Central memory CD8-positive, alpha-beta T cell (primary cell): ENCODE measurements at regions not wholly inside any gene's neighbourhood (a gene's known extent, or its start where the extent isn't known, plus 50 kb on each side); places are given as distances from the start of the nearest gene placed in this dataset.

Source experiments
- ATAC-seq: fragments of 150-1000 bp; cut with Tn5 transposase; replicated peaks from 2 replicates; pipeline ENCODE4 v1.10.0; 2022; ENCODE audit warnings: mild to moderate bottlenecking, moderate FRiP score, moderate number of reproducible peaks; ENCODE audit not compliant: poor library complexity, severe bottlenecking; ENCODE audit errors: extremely low read depth
- DNase-seq, 2 donors: peaks; one replicate each; pipeline ENCODE4 v3.0.0; 2021; ENCODE audit warnings: low spot score in 2 of 2
- H3K27ac Mint-ChIP-seq: one replicate; pipeline ENCODE4 v1.8.0; 2022; ENCODE audit warnings: low read depth, mild to moderate bottlenecking, moderate library complexity, mixed read lengths
- H3K27me3 Mint-ChIP-seq: one replicate; pipeline ENCODE4 v1.8.0; 2022; ENCODE audit warnings: mixed read lengths
- H3K36me3 Mint-ChIP-seq: one replicate; pipeline ENCODE4 v1.8.0; 2022; ENCODE audit warnings: mild to moderate bottlenecking, moderate library complexity, mixed read lengths; ENCODE audit not compliant: insufficient read depth
- H3K4me1 Mint-ChIP-seq: one replicate; pipeline ENCODE4 v1.8.0; 2022; ENCODE audit warnings: mixed read lengths
- H3K4me3 Mint-ChIP-seq: one replicate; pipeline ENCODE4 v1.8.0; 2022; ENCODE audit warnings: mild to moderate bottlenecking, moderate library complexity, mixed read lengths
- H3K9me3 Mint-ChIP-seq: one replicate; pipeline ENCODE4 v1.8.0; 2022; ENCODE audit warnings: mixed read lengths

DNA sequence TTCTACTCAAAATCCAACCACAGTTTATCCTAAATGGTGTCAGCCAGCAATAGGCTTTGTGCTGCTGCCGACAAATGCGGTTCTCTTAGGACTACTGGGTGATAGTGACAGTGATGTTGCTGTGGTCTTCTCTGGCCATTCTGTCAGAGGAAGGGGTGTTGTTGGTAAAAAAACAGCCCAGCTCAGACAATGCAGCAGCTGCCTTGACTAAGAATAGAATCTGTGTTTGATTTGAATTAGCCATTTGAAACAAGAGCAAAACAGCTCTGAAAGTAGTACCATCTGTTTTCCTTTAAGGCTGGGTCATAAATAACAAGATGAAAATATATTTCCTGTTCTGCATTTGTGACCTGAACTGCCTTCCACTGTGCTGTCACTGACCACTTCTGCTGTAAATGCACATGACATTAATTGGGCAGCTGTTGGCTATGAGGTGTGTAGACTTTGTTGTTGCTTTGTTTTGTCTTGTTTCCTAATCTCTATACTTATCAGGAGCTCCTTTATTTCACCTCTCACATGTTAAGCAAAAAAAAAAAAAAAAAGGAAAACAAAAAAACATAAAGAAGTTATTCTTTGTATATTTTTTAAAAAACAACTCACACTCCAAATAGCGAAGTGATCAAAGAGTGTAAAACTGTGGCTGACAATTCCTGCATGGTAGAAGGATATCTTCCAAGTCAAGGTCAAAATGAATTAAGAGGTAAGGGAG lies 497.8 kb upstream of the ARID1B start:
- H3K4me3 Mint-ChIP-seq: no peak overlapping the region
- DNase-seq (no peak), ATAC-seq (no peak)
- H3K27me3 Mint-ChIP-seq: peaks cover 13% of the 10 kb centered on the region
- H3K27ac Mint-ChIP-seq: no peak overlapping the region
- peaks cover 5% of the 10 kb centered on the region for H3K9me3 Mint-ChIP-seq
- H3K36me3 Mint-ChIP-seq: peaks cover 2% of the 10 kb centered on the region
- H3K4me1 Mint-ChIP-seq: no peaks in the 10 kb centered on the region

DNA sequence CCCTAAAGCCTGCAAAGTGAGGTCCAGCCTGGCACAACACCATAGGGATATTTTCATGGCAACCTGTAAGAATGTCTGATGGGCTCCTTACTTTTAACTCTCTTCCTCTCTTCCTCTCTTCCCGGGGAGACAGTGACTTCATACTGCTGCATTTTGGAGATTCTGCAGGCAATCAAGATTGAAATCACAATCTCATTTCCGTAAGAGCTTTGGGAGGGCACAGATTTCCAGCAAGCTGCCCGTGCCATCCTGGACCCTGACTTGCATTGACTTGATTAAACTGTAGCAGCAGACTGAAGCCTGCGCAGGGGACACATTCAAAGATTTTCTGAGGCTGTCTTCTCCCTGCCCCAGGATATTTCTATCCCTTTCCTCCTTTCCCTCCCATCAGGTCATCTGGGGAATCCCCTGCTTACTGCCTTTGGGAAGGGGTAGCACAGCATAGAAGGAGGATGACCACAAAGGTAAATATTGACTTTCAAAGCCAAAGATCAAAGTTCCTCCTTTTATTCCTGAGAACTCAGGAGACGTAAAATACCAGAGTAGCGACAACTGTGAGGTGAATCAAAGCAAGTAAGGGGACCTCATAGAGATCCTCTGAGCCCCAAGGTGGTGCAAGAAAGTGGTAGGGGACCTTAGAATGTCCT lies 504.0 kb upstream of the ARID1B start:
- H3K27ac Mint-ChIP-seq: no peak overlapping the region

DNA sequence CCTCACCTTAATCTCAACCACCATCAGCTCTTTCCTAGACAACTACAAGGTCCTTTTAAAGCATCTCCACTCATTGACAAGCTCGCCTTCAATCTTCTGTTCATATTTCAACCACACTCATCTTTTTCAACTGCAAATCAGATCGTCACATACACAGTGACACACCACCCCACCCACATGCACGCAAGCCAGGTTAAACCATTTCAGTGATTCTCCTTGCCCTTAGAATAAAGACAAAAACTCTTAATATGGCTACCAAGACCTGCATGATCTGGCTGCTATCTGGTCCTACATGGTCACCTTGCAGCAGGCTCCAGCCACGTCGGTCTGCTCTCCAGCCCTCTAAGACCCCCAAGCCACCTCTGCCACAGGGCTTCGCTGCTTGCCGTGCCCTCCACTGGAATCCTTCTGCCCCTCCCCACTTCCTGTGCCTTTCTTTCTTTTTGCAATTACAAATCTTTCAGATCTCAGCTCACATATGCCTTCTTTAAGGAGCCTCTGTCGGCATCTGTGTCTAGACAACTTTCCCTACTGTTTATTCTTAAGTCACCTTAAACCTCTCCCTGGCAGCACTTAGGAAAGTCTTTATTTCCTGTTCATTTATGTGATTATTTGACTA lies 507.3 kb upstream of the ARID1B start:
- Mint-ChIP-seq H3K9me3 (peaks cover 6% of the 10 kb centered on the region), H3K27ac (no peak overlapping the region), H3K27me3 (peaks cover 13% of the 10 kb centered on the region), H3K36me3 (peaks cover 3% of the 10 kb centered on the region), H3K4me1 (peaks cover 9% of the 10 kb centered on the region), H3K4me3 (peak overlapping the region; percentile 26)
- ATAC-seq (no peak), DNase-seq (no peak)

More for the DNA sequence above, 504.0 kb upstream of the ARID1B start:
- no peak overlapping the region for H3K4me3 Mint-ChIP-seq
- DNase-seq: no peak
- ATAC-seq: no peak
- peaks cover 3% of the 10 kb centered on the region for H3K36me3 Mint-ChIP-seq
- peaks cover 11% of the 10 kb centered on the region for H3K9me3 Mint-ChIP-seq
- peaks cover 22% of the 10 kb centered on the region for H3K27me3 Mint-ChIP-seq
- peaks cover 9% of the 10 kb centered on the region for H3K4me1 Mint-ChIP-seq

DNA sequence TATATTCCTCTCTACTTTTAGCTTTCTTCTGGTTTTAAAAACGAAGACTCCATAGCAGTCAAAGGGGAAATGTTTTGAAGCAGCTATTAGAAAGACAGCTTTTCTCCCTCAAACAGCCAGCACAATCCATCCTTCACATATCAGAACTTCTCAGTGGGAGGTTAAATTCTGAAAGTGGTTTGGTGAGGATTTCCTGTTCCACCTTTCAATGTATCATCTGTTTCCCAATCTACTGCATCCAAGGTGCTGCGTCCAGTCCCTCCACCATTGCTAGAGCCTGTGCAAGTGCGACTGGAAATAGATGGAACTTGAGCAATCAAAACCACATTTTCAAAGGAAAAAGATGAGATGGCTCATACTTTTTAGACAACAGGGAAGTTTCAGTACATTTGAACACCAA lies 508.3 kb upstream of the ARID1B start:
- Mint-ChIP-seq H3K4me1 (peaks cover 9% of the 10 kb centered on the region), H3K36me3 (peaks cover 3% of the 10 kb centered on the region), H3K4me3 (no peak overlapping the region), H3K27ac (no peak overlapping the region), H3K9me3 (peaks cover 6% of the 10 kb centered on the region), H3K27me3 (peaks cover 13% of the 10 kb centered on the region)
- no peak for DNase-seq
- ATAC-seq: no peak

DNA sequence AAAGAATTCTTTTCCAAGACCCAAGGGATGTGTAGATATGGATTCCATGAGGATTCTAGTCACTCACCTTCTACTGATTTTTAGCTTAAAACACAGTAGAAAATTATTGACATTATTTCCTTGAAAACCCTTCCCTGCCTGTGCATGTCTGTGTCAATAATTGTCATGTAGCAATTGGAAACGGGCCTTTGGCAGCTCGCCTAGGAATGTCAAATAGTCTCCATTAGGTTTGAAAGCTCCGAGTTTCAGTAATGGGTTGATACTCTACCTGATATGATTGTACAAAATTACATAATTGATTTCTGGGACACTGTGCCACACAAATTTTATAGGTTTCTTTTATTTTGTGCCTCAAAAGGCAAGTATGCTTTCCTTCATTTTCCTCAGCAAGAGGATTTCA lies 515.2 kb upstream of the ARID1B start:
- no peak overlapping the region for H3K27ac Mint-ChIP-seq
- H3K9me3 Mint-ChIP-seq: peaks cover 5% of the 10 kb centered on the region
- H3K27me3 Mint-ChIP-seq: no peaks in the 10 kb centered on the region
- H3K4me3 Mint-ChIP-seq: no peak overlapping the region
- ATAC-seq: no peak
- DNase-seq: no peak
- no peaks in the 10 kb centered on the region for H3K4me1 Mint-ChIP-seq
- H3K36me3 Mint-ChIP-seq: no peaks in the 10 kb centered on the region

DNA sequence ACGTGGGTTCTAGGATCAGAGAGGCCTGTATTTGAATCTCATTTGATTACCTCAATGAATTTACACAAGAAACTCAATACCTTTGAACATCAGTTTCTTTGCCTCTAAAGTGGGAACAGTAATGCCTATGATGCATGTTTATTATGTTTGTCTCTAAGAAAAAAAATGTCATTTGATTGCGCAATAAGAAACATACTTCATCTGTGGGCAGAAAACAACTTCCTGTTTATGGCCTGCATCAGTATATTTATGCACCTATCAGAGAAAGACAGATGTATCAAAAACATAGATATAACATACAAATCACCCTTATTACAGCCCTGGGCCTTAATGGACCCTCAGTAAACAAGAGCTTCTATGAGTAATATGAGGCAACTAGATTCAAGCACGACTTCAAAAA lies 516.4 kb upstream of the ARID1B start:
- DNase-seq (no peak), ATAC-seq (no peak)
- H3K36me3 Mint-ChIP-seq: peaks cover under 1% of the 10 kb centered on the region
- no peaks in the 10 kb centered on the region for H3K27me3 Mint-ChIP-seq
- H3K4me3 Mint-ChIP-seq: no peak overlapping the region
- H3K9me3 Mint-ChIP-seq: peaks cover 5% of the 10 kb centered on the region
- no peaks in the 10 kb centered on the region for H3K4me1 Mint-ChIP-seq
- no peak overlapping the region for H3K27ac Mint-ChIP-seq

DNA sequence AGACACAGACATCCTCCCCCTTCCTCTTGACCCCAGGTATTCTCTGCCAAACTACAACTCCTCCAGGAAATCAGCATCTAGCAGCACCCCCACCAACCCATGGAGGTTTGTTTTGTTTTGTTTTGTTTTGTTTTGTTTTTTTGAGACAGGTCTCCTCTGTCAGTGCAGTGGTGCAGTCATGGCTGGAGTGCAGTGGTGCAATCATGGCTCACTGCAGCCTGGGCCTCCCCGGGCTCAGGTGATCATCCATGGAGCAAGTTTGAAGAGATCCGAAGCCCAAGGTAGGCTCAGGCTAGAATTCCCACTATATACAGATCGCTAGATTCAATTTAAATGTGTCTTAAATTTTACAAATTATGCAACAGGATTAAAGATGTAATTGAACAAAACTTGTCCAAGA lies 518.2 kb upstream of the ARID1B start:
- Mint-ChIP-seq H3K4me1 (no peaks in the 10 kb centered on the region), H3K36me3 (peaks cover 2% of the 10 kb centered on the region), H3K27me3 (no peaks in the 10 kb centered on the region), H3K4me3 (no peak overlapping the region), H3K27ac (no peak overlapping the region), H3K9me3 (peaks cover 5% of the 10 kb centered on the region)
- DNase-seq: no peak
- no peak for ATAC-seq

DNA sequence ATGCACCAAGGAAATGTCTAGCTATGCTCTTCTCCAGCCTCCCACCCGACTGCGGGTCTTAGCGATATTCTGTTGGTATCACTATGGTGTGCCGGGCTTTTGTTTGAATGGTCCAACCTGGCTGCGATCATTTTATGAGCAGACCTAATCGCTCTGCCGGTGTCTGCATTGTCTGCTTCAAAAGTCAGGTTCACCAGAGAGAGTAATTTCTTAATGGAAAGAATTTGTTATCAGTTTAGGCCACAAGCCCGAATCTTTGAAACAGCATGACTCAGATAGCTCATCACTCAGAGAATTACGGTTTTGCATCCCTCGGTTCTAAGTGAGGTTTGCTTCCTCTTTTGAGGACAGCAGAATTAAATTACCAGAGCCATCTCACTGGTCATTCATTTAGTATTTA lies 521.0 kb upstream of the ARID1B start:
- DNase-seq (no peak), ATAC-seq (no peak)
- Mint-ChIP-seq H3K27ac (no peak overlapping the region), H3K36me3 (peaks cover 2% of the 10 kb centered on the region), H3K4me3 (no peak overlapping the region), H3K4me1 (no peaks in the 10 kb centered on the region), H3K9me3 (peaks cover 10% of the 10 kb centered on the region), H3K27me3 (no peaks in the 10 kb centered on the region)

DNA sequence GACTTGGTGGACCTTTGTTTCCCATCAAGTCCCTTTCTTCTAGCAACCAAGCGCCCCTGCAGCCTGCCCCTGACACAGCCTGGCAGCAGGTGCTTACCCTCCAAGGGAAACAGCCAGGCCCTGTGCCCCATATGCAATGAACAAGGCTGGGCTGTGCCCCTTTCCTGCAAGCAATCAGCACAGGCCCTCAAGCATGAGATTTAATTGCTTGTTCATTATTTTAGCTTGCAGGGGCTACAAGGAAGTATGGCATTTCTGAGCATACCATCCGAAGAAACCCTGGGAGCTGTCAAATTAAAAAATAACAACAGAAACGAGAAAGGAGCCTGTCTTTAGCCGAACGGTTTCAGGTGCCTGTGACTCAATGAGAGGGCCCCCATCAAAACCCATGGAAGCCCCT lies 522.9 kb upstream of the ARID1B start:
- Mint-ChIP-seq H3K27ac (no peak overlapping the region), H3K36me3 (peaks cover 2% of the 10 kb centered on the region), H3K9me3 (peaks cover 6% of the 10 kb centered on the region), H3K27me3 (no peaks in the 10 kb centered on the region), H3K4me1 (no peaks in the 10 kb centered on the region), H3K4me3 (no peak overlapping the region)
- ATAC-seq (no peak), DNase-seq (no peak)

DNA sequence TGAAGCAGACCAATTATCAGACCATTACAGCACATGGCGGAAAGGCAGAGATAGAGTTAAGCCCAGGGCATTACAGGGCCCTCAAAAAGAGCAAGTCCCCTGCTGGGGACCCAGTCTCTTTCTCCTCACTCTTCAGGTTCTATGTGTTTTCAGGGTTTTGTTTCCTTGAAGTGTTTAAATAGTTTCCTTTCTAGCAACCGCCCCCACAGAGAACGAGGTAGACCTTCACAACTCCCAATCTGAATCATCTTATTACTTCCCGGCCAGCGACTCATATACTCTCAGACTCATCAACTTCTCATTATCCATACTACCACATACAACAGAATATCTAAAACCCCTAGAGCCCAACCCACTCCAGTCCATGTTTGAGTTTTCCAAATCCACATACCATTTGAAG lies 526.6 kb upstream of the ARID1B start:
- no peaks in the 10 kb centered on the region for H3K27me3 Mint-ChIP-seq
- no peak overlapping the region for H3K4me3 Mint-ChIP-seq
- no peaks in the 10 kb centered on the region for H3K4me1 Mint-ChIP-seq
- H3K9me3 Mint-ChIP-seq: peaks cover 6% of the 10 kb centered on the region
- H3K36me3 Mint-ChIP-seq: no peaks in the 10 kb centered on the region
- DNase-seq (no peak), ATAC-seq (no peak)
- no peak overlapping the region for H3K27ac Mint-ChIP-seq

DNA sequence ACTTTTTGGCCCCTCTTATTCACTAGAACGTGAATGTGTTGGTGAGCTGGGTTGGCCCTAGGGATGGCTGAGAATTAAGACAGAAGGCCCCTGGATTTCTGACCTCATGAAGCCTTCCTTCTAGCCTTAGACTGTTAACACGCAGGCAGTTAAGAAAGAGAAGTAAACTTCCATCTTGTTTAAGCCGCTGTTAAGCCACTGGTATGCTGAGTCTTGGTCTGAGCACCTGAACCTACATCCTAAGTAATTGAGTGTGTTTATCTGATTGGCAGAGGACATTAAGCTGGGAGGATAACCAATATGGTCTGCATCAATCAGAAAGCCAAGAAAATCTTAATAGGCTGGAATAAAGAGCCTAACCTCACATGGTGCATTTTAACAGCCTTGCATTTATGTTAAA lies 535.0 kb upstream of the ARID1B start:
- no peaks in the 10 kb centered on the region for H3K27me3 Mint-ChIP-seq

DNA sequence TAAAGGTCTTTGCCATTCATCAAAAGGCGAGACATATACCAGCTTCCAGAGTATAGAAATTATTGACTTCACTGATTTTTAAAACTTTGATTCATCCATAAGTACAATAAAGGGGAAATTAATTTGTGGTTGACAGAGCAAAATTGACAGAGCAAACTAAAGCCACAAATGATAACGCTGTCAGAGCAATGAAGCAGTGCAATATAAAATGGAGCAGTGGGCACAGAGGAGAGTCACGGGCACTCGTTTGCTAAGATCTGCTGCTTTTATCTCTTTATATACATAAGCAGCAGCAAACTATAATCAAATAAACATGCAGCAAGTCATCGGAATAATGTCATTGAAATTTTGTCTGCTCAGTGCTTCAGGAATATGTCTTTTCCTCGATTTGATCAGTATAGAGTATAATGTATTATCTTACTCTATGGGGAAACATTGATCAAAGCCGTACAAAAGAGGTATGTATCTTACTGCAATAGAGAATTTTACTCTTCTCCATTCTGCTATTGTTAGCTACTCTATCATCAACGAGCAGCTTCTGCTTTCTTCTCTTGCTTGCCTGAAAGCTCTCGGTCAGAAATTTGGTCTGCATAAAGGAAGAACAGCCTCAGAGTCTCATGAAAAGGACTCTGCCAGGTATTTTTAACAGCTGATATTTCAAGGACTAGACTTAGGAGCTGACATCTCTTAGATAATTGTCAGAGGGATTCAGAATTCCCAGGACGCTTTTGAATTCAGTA lies 546.0 kb upstream of the ARID1B start:
- Mint-ChIP-seq H3K27ac (no peak overlapping the region), H3K9me3 (peaks cover 6% of the 10 kb centered on the region), H3K36me3 (peaks cover 1% of the 10 kb centered on the region), H3K4me1 (no peaks in the 10 kb centered on the region), H3K27me3 (no peaks in the 10 kb centered on the region), H3K4me3 (no peak overlapping the region)
- DNase-seq (no peak), ATAC-seq (no peak)

More for the DNA sequence above, 535.0 kb upstream of the ARID1B start:
- Mint-ChIP-seq H3K4me1 (no peaks in the 10 kb centered on the region), H3K36me3 (no peaks in the 10 kb centered on the region), H3K27ac (no peak overlapping the region), H3K4me3 (no peak overlapping the region), H3K9me3 (no peaks in the 10 kb centered on the region)
- ATAC-seq (no peak), DNase-seq (no peak)
